ENCODE measurements at regions not wholly inside any gene's neighbourhood (a gene's known extent, or its start where the extent isn't known, plus 50 kb on each side); places are given as distances from the start of the nearest gene placed in this dataset.

GRCh38 chr4:11037637-11038036 is 353.1 kb upstream of the CLNK start:
- TF ChIP-seq CTCF (IDR thresholded peaks at IDR 0.05): no peak
- ATAC-seq (ENCODE audit: low FRiP score) (no peak), DNase-seq (ENCODE audit: low spot score) (no peak)

GRCh38 chr4:11028334-11028733 is 343.8 kb upstream of the CLNK start:
- ATAC-seq (ENCODE audit: low FRiP score): no peak
- DNase-seq (ENCODE audit: low spot score): no peak
- TF ChIP-seq CTCF (IDR thresholded peaks at IDR 0.05): no peak

DNA sequence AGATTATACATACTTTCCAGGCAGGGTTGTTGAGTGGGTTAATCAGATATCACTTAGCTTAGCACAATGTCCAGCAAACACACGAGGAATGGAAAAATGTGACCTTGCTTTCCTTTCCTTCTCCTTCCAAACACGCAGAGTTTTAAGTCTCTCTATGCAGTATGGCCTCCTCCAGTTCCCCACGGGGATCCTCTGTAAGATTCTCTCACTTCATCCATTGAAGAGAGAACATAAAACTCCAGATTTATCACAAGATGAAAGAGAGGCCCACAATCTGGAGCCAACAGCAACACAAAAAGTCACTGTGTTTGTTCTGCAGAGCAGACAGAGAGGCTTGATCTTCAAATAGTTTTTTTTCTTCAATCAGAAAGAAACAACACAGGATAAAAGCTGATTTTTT is 336.8 kb upstream of the CLNK start:
- no peak for ATAC-seq (ENCODE audit: low FRiP score)
- no peak for DNase-seq (ENCODE audit: low spot score)
- TF ChIP-seq CTCF (IDR thresholded peaks at IDR 0.05): no peak

DNA sequence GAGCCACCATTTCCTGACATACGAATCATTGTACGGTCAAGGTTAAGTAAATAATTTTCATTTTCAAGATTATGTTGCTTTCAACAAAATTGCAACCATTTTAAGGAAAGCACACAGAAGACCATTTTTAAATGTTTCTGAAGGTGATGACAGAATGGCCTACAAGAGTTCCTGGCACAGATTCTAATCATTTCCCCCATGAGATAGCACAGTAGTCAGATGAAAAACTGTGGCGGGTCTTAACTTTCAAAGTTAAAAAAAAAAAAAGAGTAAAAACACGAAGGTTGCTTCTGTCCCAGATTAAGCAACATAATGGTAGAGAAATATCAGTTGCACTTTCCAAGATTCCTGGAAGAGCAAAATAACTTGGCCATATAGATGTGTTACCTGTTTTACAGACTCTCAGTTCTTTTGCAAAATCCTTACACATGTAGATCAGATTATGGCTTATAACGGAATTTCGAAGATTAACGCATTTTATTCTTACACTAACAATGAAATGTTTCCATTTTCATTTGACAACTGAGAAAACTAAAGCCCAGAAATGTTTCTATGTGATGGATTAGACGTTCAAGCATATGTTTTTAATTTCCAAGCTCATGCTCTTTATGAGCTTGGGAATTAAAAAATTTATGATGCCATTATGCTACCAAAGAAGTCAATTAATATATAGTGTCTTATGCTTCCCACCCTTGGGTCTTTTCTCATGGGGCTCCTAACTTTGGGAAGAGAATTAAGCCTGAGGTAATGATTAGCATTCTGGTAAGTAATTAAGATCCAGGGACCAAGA is 335.1 kb upstream of the CLNK start:
- no peak for TF ChIP-seq CTCF (IDR thresholded peaks at IDR 0.05)
- DNase-seq (ENCODE audit: low spot score) (no peak), ATAC-seq (ENCODE audit: low FRiP score) (no peak)

DNA sequence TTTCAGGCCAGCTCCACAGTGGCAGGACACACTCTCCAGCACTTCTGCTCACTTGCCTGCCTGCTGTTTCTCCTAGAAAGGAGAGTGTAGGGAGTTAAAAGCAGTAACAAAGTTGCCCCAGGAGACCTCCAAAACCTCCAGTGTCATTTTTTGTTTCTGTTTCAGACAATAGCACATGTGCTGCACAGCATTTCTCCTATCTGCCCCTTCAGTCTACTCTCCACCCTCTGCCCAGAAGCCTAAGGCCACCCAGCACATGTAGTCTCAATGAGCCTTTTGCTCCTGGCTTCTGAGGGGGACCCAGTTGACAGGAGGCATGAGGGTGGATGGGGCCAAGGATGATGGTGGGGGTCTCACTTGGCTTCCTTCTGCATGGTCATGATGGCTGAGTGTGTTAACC is 329.6 kb upstream of the CLNK start:
- TF ChIP-seq CTCF (IDR thresholded peaks at IDR 0.05): no peak

DNA sequence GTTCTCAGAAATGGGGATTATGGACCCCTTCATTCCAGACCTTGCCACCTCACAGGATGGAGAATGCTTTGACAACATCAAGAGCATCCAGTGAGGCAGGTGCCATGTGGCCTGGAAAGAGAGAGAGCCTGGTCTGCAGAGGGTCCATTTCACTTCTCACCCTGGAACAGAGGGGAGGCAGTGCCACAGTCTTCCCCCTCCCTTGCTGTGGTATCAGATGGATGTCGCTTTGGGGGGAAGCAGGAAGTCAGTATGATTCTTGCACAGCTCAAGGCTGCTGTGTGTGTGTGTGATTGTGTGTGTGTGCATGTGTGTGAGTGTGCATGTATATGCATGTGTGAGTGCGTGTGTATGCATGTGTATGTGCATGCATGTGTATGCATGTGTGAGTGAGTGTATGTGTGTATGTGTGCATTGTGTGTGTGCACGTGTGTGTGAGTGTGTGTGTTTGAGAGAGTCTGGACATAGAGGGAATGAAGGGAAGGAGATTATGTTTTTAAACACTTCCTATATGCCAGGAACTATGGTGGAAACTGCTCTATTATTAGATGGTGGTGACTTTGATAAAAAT is 328.6 kb upstream of the CLNK start:
- DNase-seq (ENCODE audit: low spot score) (no peak), ATAC-seq (ENCODE audit: low FRiP score) (no peak)
- TF ChIP-seq CTCF (IDR thresholded peaks at IDR 0.05): no peak

More for the DNA sequence above, 329.6 kb upstream of the CLNK start:
- no peak for DNase-seq (ENCODE audit: low spot score)
- no peak for ATAC-seq (ENCODE audit: low FRiP score)

DNA sequence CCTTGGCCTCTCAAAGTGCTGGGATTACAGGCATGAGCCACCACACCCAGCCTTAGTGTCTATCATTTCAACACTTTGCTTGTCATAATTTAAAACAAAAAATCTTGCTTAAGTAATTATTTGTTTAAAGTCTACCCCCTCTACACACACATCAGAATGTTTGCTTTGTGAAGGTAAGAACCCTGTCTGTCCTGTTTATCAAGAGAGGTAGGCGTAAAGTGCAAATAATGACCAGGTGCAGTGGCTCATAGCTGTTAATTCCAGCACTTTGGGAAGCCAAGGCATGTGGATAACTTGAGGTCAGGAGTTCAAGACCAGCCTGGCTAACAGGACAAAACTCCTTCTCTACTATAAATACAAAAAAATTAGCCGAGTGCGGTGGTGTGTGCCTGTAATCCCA is 326.7 kb upstream of the CLNK start:
- no peak for TF ChIP-seq CTCF (IDR thresholded peaks at IDR 0.05)
- no peak for ATAC-seq (ENCODE audit: low FRiP score)
- DNase-seq (ENCODE audit: low spot score): no peak
